ENCODE measurements at regions not wholly inside any gene's neighbourhood (a gene's known extent, or its start where the extent isn't known, plus 50 kb on each side); places are given as distances from the start of the nearest gene placed in this dataset.

GRCh38 chr18:78393086-78393862, 586.3 kb upstream of the SALL3 start:
- Histone ChIP-seq H3K27ac (no peak overlapping the region), H3K4me3 (no peak overlapping the region), H3K4me1 (ENCODE audit: control insufficient read depth in 1 of 2, low read depth in 2 of 2) (no peaks in the 10 kb centered on the region), H3K27me3 (replicated peaks; ENCODE audit: insufficient read depth) (no peaks in the 10 kb centered on the region), H3K36me3 (no peaks in the 10 kb centered on the region), H3K9me3 (no peaks in the 10 kb centered on the region)
- TF ChIP-seq, protein P1, sequence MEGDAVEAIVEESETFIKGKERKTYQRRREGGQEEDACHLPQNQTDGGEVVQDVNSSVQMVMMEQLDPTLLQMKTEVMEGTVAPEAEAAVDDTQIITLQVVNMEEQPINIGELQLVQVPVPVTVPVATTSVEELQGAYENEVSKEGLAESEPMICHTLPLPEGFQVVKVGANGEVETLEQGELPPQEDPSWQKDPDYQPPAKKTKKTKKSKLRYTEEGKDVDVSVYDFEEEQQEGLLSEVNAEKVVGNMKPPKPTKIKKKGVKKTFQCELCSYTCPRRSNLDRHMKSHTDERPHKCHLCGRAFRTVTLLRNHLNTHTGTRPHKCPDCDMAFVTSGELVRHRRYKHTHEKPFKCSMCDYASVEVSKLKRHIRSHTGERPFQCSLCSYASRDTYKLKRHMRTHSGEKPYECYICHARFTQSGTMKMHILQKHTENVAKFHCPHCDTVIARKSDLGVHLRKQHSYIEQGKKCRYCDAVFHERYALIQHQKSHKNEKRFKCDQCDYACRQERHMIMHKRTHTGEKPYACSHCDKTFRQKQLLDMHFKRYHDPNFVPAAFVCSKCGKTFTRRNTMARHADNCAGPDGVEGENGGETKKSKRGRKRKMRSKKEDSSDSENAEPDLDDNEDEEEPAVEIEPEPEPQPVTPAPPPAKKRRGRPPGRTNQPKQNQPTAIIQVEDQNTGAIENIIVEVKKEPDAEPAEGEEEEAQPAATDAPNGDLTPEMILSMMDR (IDR thresholded peaks at IDR 0.05), result no peak
- ATAC-seq (ENCODE audit: insufficient number of reproducible peaks, low FRiP score, low read depth) (no peak), DNase-seq (ENCODE audit: low spot score) (no peak)

DNA sequence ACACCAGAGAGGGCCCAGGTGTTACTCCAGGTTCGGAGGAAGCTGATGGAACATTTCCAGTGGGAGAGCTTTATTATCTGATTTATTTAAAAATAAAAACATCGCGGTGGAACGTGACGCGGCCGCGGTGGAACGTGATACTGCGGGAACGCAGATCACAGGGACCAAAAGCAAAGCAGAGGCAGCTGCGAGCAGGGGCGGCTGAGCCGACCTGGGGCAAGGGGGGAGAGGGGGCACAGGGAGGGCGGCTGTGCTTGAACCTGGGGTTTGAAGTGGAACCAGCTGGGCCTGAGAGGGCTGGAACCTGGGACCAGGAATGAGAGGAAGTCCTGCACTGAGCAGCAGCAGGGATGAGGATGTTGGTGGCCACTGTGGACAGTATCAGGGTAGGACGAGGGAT, 583.5 kb upstream of the SALL3 start:
- Histone ChIP-seq H3K4me3 (no peak overlapping the region), H3K27me3 (replicated peaks; ENCODE audit: insufficient read depth) (no peaks in the 10 kb centered on the region), H3K9me3 (no peaks in the 10 kb centered on the region), H3K36me3 (no peaks in the 10 kb centered on the region), H3K4me1 (ENCODE audit: control insufficient read depth in 1 of 2, low read depth in 2 of 2) (no peaks in the 10 kb centered on the region), H3K27ac (no peak overlapping the region)
- ATAC-seq (ENCODE audit: insufficient number of reproducible peaks, low FRiP score, low read depth), result no peak
- DNase-seq (ENCODE audit: low spot score), result no peak
- TF ChIP-seq, protein P1 (IDR thresholded peaks at IDR 0.05), result no peak

DNA sequence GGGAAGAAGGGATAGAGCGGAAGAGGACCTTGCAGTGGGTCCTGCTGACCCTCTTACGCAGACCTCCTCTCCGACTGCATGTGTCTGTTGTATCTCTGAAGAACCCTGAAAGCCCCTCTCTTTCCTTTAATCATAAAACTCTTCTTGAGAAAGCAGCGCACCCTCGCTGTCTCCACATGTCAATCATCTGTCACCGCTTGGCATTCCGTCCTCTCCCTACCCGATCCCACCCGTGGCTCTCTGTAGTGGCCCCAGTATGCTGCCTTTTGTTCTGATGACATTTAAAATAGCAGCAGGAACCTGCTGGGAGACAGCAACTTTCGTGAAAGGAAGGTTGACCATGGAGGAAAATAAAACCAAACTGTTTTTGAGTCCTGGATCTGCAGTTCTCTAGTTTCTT, 582.9 kb upstream of the SALL3 start:
- Histone ChIP-seq H3K27ac (no peak overlapping the region), H3K4me1 (ENCODE audit: control insufficient read depth in 1 of 2, low read depth in 2 of 2) (no peaks in the 10 kb centered on the region)
- ATAC-seq (ENCODE audit: insufficient number of reproducible peaks, low FRiP score, low read depth), result no peak

DNA sequence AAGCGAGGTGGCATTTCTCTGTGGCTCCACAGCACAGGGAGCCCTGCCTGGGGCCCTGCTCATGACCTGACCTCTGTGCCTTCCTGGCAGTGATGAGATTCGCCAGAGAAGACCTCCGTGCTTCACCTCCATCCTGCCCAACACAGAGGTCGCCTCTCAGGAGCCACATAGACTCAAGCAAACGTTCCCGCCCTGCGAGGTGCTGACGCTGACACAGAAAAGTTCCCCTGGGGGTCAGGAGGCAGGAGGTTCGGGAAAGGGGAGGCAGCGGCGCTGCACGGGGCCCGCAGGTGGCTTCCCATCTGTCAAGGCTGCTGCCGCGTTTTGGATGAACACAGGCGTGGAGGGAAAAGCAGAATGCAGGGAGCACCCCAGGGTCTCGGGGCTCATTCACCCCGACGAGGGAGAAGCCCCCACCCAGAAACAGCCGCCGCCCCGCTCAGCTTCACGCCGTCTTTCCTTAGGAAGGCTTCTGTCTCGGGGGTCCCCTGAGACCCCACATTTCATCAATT, 579.6 kb upstream of the SALL3 start:
- Histone ChIP-seq H3K27ac (no peak overlapping the region), H3K4me1 (ENCODE audit: control insufficient read depth in 1 of 2, low read depth in 2 of 2) (no peaks in the 10 kb centered on the region), H3K9me3 (no peaks in the 10 kb centered on the region), H3K4me3 (no peak overlapping the region), H3K27me3 (replicated peaks; ENCODE audit: insufficient read depth) (no peaks in the 10 kb centered on the region), H3K36me3 (no peaks in the 10 kb centered on the region)
- TF ChIP-seq, protein P1 (IDR thresholded peaks at IDR 0.05), result no peak
- DNase-seq (ENCODE audit: low spot score), result no peak
- ATAC-seq (ENCODE audit: insufficient number of reproducible peaks, low FRiP score, low read depth), result no peak

More for the DNA sequence above, 582.9 kb upstream of the SALL3 start:
- DNase-seq (ENCODE audit: low spot score), result no peak
- TF ChIP-seq, protein P1 (IDR thresholded peaks at IDR 0.05), result no peak
- H3K27me3 ChIP-seq (replicated peaks; ENCODE audit: insufficient read depth), result no peaks in the 10 kb centered on the region
- no peaks in the 10 kb centered on the region for H3K36me3 ChIP-seq
- H3K9me3 ChIP-seq, result no peaks in the 10 kb centered on the region
- no peak overlapping the region for H3K4me3 ChIP-seq

DNA sequence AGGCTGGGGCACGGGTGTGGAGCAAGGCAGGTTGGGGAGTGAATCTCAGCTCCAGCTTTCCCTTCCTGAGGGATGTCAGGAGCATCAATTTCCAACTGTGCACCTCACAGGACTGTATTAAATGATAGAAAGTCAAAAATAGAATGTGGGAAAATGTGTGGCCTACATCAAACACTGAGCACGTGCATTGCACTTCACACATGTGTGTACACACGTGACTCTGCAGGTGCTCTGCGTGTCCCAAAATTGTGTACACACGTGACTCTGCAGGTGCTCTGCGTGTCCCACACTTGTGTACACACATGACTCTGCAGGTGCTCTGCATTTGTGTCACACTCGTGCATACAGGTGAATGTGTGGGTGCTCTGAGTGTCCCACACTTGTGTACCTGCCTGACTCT, 577.2 kb upstream of the SALL3 start:
- Histone ChIP-seq H3K36me3 (no peaks in the 10 kb centered on the region), H3K4me1 (ENCODE audit: control insufficient read depth in 1 of 2, low read depth in 2 of 2) (no peaks in the 10 kb centered on the region), H3K27ac (no peak overlapping the region), H3K9me3 (no peaks in the 10 kb centered on the region), H3K27me3 (replicated peaks; ENCODE audit: insufficient read depth) (no peaks in the 10 kb centered on the region), H3K4me3 (no peak overlapping the region)
- ATAC-seq (ENCODE audit: insufficient number of reproducible peaks, low FRiP score, low read depth) (no peak), DNase-seq (ENCODE audit: low spot score) (no peak)
- TF ChIP-seq, protein P1 (IDR thresholded peaks at IDR 0.05), result no peak
